OCI-LY7 (cell line): ENCODE measurements at regions not wholly inside any gene's neighbourhood (a gene's known extent, or its start where the extent isn't known, plus 50 kb on each side); places are given as distances from the start of the nearest gene placed in this dataset.

Source experiments
- BruUV-seq: library from RNA; stranded (reverse); fragments of 400-500 nt; replicated peaks from 2 replicates; lab custom pipeline; 2021; lab: Mats Ljungman, UMichigan
- CTCF ChIA-PET: fragments of 300-600 bp; sonication (Branson Sonifier 250); formaldehyde crosslinking; loops from one replicate; lab custom pipeline; 2022; ENCODE audit warnings: antibody characterized with exemption; ENCODE audit not compliant: unreplicated experiment; lab: Charles Lee
- POLR2A ChIA-PET: fragments of 300-600 bp; sonication (Branson Sonifier 250); formaldehyde crosslinking; loops from one replicate; lab custom pipeline; 2022; ENCODE audit warnings: antibody characterized with exemption; lab: Charles Lee
- DNase-seq: peaks from one replicate; pipeline ENCODE4 v3.0.0-alpha.2; 2015; ENCODE audit warnings: low spot score
- H2AFZ ChIP-seq: fragments of 200-600 bp; sonication (generic), shearing (Covaris generic); 2 replicates; pipeline ENCODE4 v1.6.1; 2014; ENCODE audit warnings: mild to moderate bottlenecking, antibody characterized with exemption, low read length, moderate library complexity
- H3K27ac ChIP-seq: fragments of 200-600 bp; sonication (generic); 2 replicates; pipeline ENCODE4 v1.5.1; 2014; ENCODE audit warnings: mixed run types, low read depth, mild to moderate bottlenecking, moderate library complexity, low read length, inconsistent platforms; ENCODE audit not compliant: poor library complexity, severe bottlenecking
- H3K36me3 ChIP-seq: fragments of 200-600 bp; sonication (generic); 2 replicates; pipeline ENCODE4 v1.6.1; 2014; ENCODE audit warnings: mild to moderate bottlenecking, antibody characterized with exemption, low read length, moderate library complexity, mixed read lengths; ENCODE audit not compliant: insufficient read depth
- H3K4me1 ChIP-seq: fragments of 200-600 bp; sonication (generic); 2 replicates; pipeline ENCODE4 v1.5.1; 2014; ENCODE audit warnings: mild to moderate bottlenecking, low read length; ENCODE audit not compliant: insufficient read depth, poor library complexity, severe bottlenecking
- H3K4me2 ChIP-seq: fragments of 200-600 bp; sonication (generic); 2 replicates; pipeline ENCODE4 v1.6.1; 2014; ENCODE audit warnings: mild to moderate bottlenecking, low read length
- H3K4me3 ChIP-seq: fragments of 200-600 bp; sonication (generic); 2 replicates; pipeline ENCODE4 v1.5.1; 2014; ENCODE audit warnings: mild to moderate bottlenecking, low read depth, low read length; ENCODE audit not compliant: poor library complexity, severe bottlenecking
- H3K79me2 ChIP-seq: fragments of 200-600 bp; sonication (generic); 2 replicates; pipeline ENCODE4 v1.6.1; 2016; ENCODE audit warnings: low read depth, mild to moderate bottlenecking, low read length, moderate library complexity, mixed read lengths; ENCODE audit not compliant: insufficient read depth
- H3K9me2 ChIP-seq: fragments of 200-600 bp; sonication (generic); 2 replicates; pipeline ENCODE4 v1.6.1; 2016; ENCODE audit warnings: mild to moderate bottlenecking, low read length, mixed read lengths; ENCODE audit not compliant: insufficient read depth
- H3K9me3 ChIP-seq: fragments of 200-600 bp; sonication (generic); 2 replicates; pipeline ENCODE4 v1.6.1; 2014; ENCODE audit warnings: mild to moderate bottlenecking, mixed run types, low read length, mixed read lengths
- H4K20me1 ChIP-seq: fragments of 200-600 bp; sonication (generic); 2 replicates; pipeline ENCODE4 v1.6.1; 2014; ENCODE audit warnings: mild to moderate bottlenecking, antibody characterized with exemption, low read length, moderate library complexity, mixed read lengths; ENCODE audit not compliant: insufficient read depth
- EZH2phosphoT487 ChIP-seq: fragments of 200-600 bp; sonication (generic); IDR thresholded peaks from 2 replicates; pipeline ENCODE4 v1.6.1; 2018; ENCODE audit warnings: low read depth, borderline replicate concordance, mild to moderate bottlenecking, mixed run types, antibody characterized with exemption, low read length, moderate library complexity, mixed read lengths
- intact Hi-C: fragments of 100-400 bp; cut with micrococcal nuclease; formaldehyde crosslinking; loops from one replicate; pipeline ENCODE4 v1.10.0; 2022; ENCODE audit not compliant: unreplicated experiment
- TF ChIP-seq, protein P1 (sequence below): fragments of 200-600 bp; sonication (generic); conservative IDR thresholded peaks from 2 replicates; pipeline ENCODE4 v1.5.1; 2014; ENCODE audit warnings: mild to moderate bottlenecking, antibody characterized with exemption, low read length, moderate library complexity, mixed read lengths

DNA sequence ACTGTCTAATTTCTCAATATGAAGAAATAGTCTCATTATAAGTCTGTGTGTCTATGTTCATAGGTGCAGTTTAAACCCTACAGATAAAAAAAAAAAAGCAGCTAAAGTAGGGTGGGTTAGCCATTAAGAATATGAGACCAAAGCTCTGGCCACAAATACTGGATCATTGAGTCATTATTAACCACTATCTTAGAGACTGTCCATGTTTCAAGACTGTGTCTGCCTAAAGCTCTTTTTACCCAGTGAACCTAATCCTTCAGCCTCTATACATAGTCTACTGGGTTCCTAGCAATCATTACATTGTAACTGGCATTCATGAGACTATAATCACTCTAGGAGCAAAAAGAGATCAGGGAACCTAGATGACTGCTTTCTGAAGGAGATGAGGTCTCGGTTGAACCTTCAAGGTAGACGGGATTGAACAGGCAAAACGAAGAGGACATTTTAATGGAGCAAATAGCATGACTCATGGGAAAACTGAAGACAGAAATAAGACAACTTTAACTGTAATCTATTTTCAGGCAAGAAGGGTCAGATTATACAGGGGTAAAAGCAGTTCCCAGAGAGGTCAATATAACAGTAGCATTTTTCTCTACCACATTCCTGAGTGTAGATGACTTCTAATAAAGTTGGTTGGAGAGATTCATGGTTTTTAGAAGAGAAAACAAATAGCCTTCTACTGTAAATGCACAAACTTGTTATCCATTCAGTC lies 64.0 kb upstream of the FIBIN start:
- no peak overlapping the region for H3K4me2 ChIP-seq
- TF ChIP-seq, protein P1, sequence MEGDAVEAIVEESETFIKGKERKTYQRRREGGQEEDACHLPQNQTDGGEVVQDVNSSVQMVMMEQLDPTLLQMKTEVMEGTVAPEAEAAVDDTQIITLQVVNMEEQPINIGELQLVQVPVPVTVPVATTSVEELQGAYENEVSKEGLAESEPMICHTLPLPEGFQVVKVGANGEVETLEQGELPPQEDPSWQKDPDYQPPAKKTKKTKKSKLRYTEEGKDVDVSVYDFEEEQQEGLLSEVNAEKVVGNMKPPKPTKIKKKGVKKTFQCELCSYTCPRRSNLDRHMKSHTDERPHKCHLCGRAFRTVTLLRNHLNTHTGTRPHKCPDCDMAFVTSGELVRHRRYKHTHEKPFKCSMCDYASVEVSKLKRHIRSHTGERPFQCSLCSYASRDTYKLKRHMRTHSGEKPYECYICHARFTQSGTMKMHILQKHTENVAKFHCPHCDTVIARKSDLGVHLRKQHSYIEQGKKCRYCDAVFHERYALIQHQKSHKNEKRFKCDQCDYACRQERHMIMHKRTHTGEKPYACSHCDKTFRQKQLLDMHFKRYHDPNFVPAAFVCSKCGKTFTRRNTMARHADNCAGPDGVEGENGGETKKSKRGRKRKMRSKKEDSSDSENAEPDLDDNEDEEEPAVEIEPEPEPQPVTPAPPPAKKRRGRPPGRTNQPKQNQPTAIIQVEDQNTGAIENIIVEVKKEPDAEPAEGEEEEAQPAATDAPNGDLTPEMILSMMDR: no peak
- no peak for TF ChIP-seq EZH2phosphoT487
- intact Hi-C loops: no loop called here
- no TSS peak for BruUV-seq
- H3K9me2 ChIP-seq: no peaks in the 10 kb centered on the region
- no peak overlapping the region for H3K4me3 ChIP-seq
- no peaks in the 10 kb centered on the region; the same call in 1 of the 2 replicates for H3K36me3 ChIP-seq
- no peaks in the 10 kb centered on the region for H3K79me2 ChIP-seq
- peak overlapping the region; percentile 23; the same call in 1 of the 2 replicates for H2AFZ ChIP-seq
- POLR2A ChIA-PET: interaction anchor here (0.7 to 1.0 kb wide), 2 partner anchors 15 to 16 kb away, joined by 4 read pairs; no protein-coding TSS in a partner anchor
- no peaks in the 10 kb centered on the region for H3K4me1 ChIP-seq
- no peaks in the 10 kb centered on the region for H4K20me1 ChIP-seq
- peaks cover 23% of the 10 kb centered on the region; the same call in 1 of the 2 replicates for H3K9me3 ChIP-seq
- H3K27ac ChIP-seq: no peak overlapping the region
- CTCF ChIA-PET: no interaction called here
- no peak for DNase-seq

GRCh38 chr11:26930518-26931247 lies 63.2 kb upstream of the FIBIN start:
- no peaks in the 10 kb centered on the region for H3K4me1 ChIP-seq
- intact Hi-C loops: no loop called here
- ChIA-PET CTCF (no interaction called here), POLR2A (interaction anchor here (0.9 to 1.0 kb wide), 2 partner anchors 14 to 21 kb away, joined by 3 to 4 read pairs; no protein-coding TSS in a partner anchor)
- no peak for TF ChIP-seq EZH2phosphoT487
- TF ChIP-seq, protein P1: no peak
- no peak for DNase-seq
- H3K79me2 ChIP-seq: no peaks in the 10 kb centered on the region
- H2AFZ ChIP-seq: no peak overlapping the region
- H3K36me3 ChIP-seq: no peaks in the 10 kb centered on the region; the same call in 1 of the 2 replicates
- H3K9me2 ChIP-seq: no peaks in the 10 kb centered on the region
- H3K4me3 ChIP-seq: no peak overlapping the region
- no TSS peak for BruUV-seq
- H3K4me2 ChIP-seq: no peak overlapping the region
- H3K27ac ChIP-seq: no peak overlapping the region
- peaks cover 21% of the 10 kb centered on the region; the same call in 1 of the 2 replicates for H3K9me3 ChIP-seq
- no peaks in the 10 kb centered on the region for H4K20me1 ChIP-seq
